ENCODE measurements at regions not wholly inside any gene's neighbourhood (a gene's known extent, or its start where the extent isn't known, plus 50 kb on each side); places are given as distances from the start of the nearest gene placed in this dataset.

GRCh38 chr4:187158003-187158402, 434.3 kb upstream of the FAT1 start:
- TF ChIP-seq GATA2 (IDR thresholded peaks at IDR 0.05; ENCODE audit: low read depth, low read length), result no peak
- TF ChIP-seq GATA3 (IDR thresholded peaks at IDR 0.05; ENCODE audit: low read depth, low read length), result no peak
